Right forelimb (tissue), 1 donor: ENCODE measurements at regions not wholly inside any gene's neighbourhood (a gene's known extent, or its start where the extent isn't known, plus 50 kb on each side); places are given as distances from the start of the nearest gene placed in this dataset.

Experiments
- DNase-seq: peaks from one replicate; pipeline ENCODE4 v3.0.0-alpha.2; 2018

DNA sequence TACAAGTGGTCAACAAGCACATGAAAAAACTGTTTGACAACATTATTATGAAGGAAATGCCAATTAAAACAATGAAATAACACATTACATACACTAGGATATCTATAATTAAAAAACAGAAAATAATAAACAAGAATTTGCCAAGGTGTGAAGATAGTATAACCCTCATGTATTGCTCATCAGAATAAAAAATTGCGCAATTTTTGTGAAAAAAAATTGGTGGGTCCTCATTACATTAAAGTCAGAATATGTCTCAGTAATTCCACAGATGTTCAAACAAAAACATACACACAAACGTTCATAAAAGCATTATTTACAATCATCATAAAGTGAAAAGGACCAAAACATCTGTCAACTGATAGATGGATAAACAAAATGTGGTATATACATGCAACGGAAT lies 63.0 kb upstream of the AR start:
- no peak for DNase-seq
